ENCODE measurements at regions not wholly inside any gene's neighbourhood (a gene's known extent, or its start where the extent isn't known, plus 50 kb on each side); places are given as distances from the start of the nearest gene placed in this dataset.

DNA sequence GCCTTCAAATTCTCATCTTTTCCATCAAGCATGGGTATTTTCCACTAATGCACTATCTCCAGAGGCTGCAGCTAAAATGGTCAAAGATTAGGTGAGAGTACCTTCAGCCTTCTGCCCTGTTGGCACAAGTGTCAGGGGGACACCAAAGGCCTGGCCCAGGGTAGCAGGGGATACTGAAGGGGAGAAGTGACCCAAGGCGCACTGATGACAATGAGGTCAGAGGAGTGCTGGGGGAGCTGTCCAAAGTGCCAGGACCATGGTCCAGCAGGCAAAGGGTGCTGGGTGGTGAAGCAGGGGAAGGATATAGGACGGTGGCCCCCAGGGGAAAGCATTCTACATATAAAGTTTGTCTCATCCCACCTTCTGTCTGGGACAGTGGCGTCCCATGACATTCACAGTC lies 303.4 kb downstream of the SMAD2 start:
- no peak for TF ChIP-seq EZH2 (optimal IDR thresholded peaks at IDR 0.05; ENCODE audit: low read depth, low read length)
- TF ChIP-seq, protein P1, sequence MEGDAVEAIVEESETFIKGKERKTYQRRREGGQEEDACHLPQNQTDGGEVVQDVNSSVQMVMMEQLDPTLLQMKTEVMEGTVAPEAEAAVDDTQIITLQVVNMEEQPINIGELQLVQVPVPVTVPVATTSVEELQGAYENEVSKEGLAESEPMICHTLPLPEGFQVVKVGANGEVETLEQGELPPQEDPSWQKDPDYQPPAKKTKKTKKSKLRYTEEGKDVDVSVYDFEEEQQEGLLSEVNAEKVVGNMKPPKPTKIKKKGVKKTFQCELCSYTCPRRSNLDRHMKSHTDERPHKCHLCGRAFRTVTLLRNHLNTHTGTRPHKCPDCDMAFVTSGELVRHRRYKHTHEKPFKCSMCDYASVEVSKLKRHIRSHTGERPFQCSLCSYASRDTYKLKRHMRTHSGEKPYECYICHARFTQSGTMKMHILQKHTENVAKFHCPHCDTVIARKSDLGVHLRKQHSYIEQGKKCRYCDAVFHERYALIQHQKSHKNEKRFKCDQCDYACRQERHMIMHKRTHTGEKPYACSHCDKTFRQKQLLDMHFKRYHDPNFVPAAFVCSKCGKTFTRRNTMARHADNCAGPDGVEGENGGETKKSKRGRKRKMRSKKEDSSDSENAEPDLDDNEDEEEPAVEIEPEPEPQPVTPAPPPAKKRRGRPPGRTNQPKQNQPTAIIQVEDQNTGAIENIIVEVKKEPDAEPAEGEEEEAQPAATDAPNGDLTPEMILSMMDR (IDR thresholded peaks at IDR 0.05; ENCODE audit: low read length): no peak

Measured in MM.1S (cell line).